Tibial nerve (tissue), 4 donors: ENCODE measurements at regions not wholly inside any gene's neighbourhood (a gene's known extent, or its start where the extent isn't known, plus 50 kb on each side); places are given as distances from the start of the nearest gene placed in this dataset.
"Not testable (repeated sequence)": the region's sequence is repeated elsewhere in the genome, so short reads cannot be mapped to it uniquely, and the experiment has no call there.

Source experiments
- DNase-seq, 2 donors: peaks; one replicate each; pipeline ENCODE4 v3.0.0-alpha.2; 2019; ENCODE audit warnings: low spot score in 2 of 2
- H3K27ac ChIP-seq, 4 donors: fragments of 200-600 bp; sonication (generic) in 3 of 4; one replicate each; pipeline ENCODE4 v1.5.1; 2017 to 2019; ENCODE audit warnings: mild to moderate bottlenecking in 1 of 4
- H3K27me3 ChIP-seq, 2 donors: fragments of 200-600 bp; sonication (generic) in 1 of 2; one replicate each; pipeline versions ENCODE4 v1.5.1 to v1.6.0; 2017 to 2019
- H3K36me3 ChIP-seq, 3 donors: fragments of 200-600 bp; sonication (generic); one replicate each; pipeline ENCODE4 v1.5.1; 2018 to 2019
- H3K4me1 ChIP-seq, 4 donors: fragments of 200-600 bp; sonication (generic) in 3 of 4; one replicate each; pipeline ENCODE4 v1.5.1; 2017 to 2019
- H3K4me3 ChIP-seq, 4 donors: fragments of 200-600 bp; sonication (generic) in 3 of 4; one replicate each; pipeline ENCODE4 v1.5.1; 2017 to 2019; ENCODE audit warnings: mild to moderate bottlenecking in 1 of 4, moderate library complexity in 1 of 4
- H3K9me3 ChIP-seq, 4 donors: fragments of 200-600 bp; sonication (generic) in 3 of 4; one replicate each; pipeline ENCODE4 v1.5.1; 2017 to 2019
- CTCF ChIP-seq, 5 experiments: fragments of 200-600 bp in 3 of 5; fragments of 450-650 bp in 2 of 5; sonication (generic) in 3 of 5; IDR thresholded peaks; one replicate each; pipeline ENCODE4 v1.5.1; 2016 to 2019; ENCODE audit warnings: antibody characterized with exemption in 5 of 5, mild to moderate bottlenecking in 3 of 5, moderate library complexity in 2 of 5
- EP300 ChIP-seq, 2 donors: sonication (generic); formaldehyde crosslinking; IDR thresholded peaks; one replicate each; pipeline ENCODE4 v1.6.1; 2017; ENCODE audit warnings: antibody characterized with exemption in 2 of 2, mild to moderate bottlenecking in 1 of 2
- POLR2A ChIP-seq, 2 donors: fragments of 450-650 bp; IDR thresholded peaks; one replicate each; pipeline ENCODE4 v1.6.1; 2017; ENCODE audit warnings: antibody characterized with exemption in 2 of 2, mild to moderate bottlenecking in 2 of 2, moderate library complexity in 2 of 2
- WGBS, 2 donors: methylation state at CpG; one replicate each; pipeline ENCODE4 v1.1.5; 2018; 5-methylcytosine and 5-hydroxymethylcytosine counted together

GRCh38 chr2:132272713-132273112 lies 111.0 kb upstream of the ANKRD30BL start:
- H3K9me3 ChIP-seq, result no peaks in the 10 kb centered on the region
- H3K27me3 ChIP-seq, result peaks cover 0 to 12% of the 10 kb centered on the region in 2 donors
- H3K36me3 ChIP-seq, result no peaks in the 10 kb centered on the region
- H3K27ac ChIP-seq, result no peak overlapping the region
- H3K4me3 ChIP-seq, result no peak overlapping the region
- TF ChIP-seq EP300 (IDR thresholded peaks at IDR 0.05), result no peak
- TF ChIP-seq CTCF (IDR thresholded peaks at IDR 0.05), result no peak
- no peak for TF ChIP-seq POLR2A (IDR thresholded peaks at IDR 0.05)
- 89 to 91% methylated on average over 14 of the region's 14 CpGs for WGBS, 2 donors
- DNase-seq, result no peak
- peaks cover 0 to 9% (median 0%) of the 10 kb centered on the region in 4 donors for H3K4me1 ChIP-seq

GRCh38 chr2:132273585-132273984 lies 111.8 kb upstream of the ANKRD30BL start:
- WGBS, 2 donors, result 96 to 97% methylated on average over 23 of the region's 23 CpGs

GRCh38 chr2:132274000-132274399 lies 112.2 kb upstream of the ANKRD30BL start:
- TF ChIP-seq POLR2A (IDR thresholded peaks at IDR 0.05) (no peak), EP300 (IDR thresholded peaks at IDR 0.05) (no peak), CTCF (IDR thresholded peaks at IDR 0.05) (no peak)
- 88 to 92% methylated on average over 10 of the region's 10 CpGs for WGBS, 2 donors
- no peaks in the 10 kb centered on the region for H3K36me3 ChIP-seq
- no peak overlapping the region for H3K27ac ChIP-seq
- H3K4me1 ChIP-seq, result no peaks in the 10 kb centered on the region
- H3K9me3 ChIP-seq, result peaks cover 0 to 9% (median 0%) of the 10 kb centered on the region in 4 donors
- no peak overlapping the region for H3K4me3 ChIP-seq
- DNase-seq, result no peak
- peaks cover 0 to 3% of the 10 kb centered on the region in 2 donors for H3K27me3 ChIP-seq

More at GRCh38 chr2:132273585-132273984, 111.8 kb upstream of the ANKRD30BL start:
- not testable (repeated sequence) for H3K9me3 ChIP-seq, H3K27me3 ChIP-seq, H3K4me3 ChIP-seq, H3K4me1 ChIP-seq, H3K27ac ChIP-seq, H3K36me3 ChIP-seq, DNase-seq

- H3K4me1 ChIP-seq, result no peaks in the 10 kb centered on the region
- TF ChIP-seq CTCF (IDR thresholded peaks at IDR 0.05) (no peak), EP300 (IDR thresholded peaks at IDR 0.05) (no peak), POLR2A (IDR thresholded peaks at IDR 0.05) (no peak)
- no peak overlapping the region for H3K4me3 ChIP-seq
- WGBS, 2 donors, result 90 to 92% methylated on average over 16 of the region's 17 CpGs
- no peaks in the 10 kb centered on the region for H3K27me3 ChIP-seq
- H3K9me3 ChIP-seq, result peaks cover 0 to 19% (median 0%) of the 10 kb centered on the region in 4 donors
- no peaks in the 10 kb centered on the region for H3K36me3 ChIP-seq
- no peak overlapping the region for H3K27ac ChIP-seq
- no peak for DNase-seq
Observed at GRCh38 chr2:132275396-132275795, 113.6 kb upstream of the ANKRD30BL start.

- Histone ChIP-seq H3K36me3 (no peaks in the 10 kb centered on the region), H3K9me3 (peaks cover 0 to 19% (median 0%) of the 10 kb centered on the region in 4 donors), H3K27ac (no peak overlapping the region), H3K4me1 (no peaks in the 10 kb centered on the region), H3K27me3 (no peaks in the 10 kb centered on the region), H3K4me3 (no peak overlapping the region)
- 86 to 87% methylated on average over 10 of the region's 10 CpGs for WGBS, 2 donors
- DNase-seq, result no peak
- TF ChIP-seq EP300 (IDR thresholded peaks at IDR 0.05) (no peak), CTCF (IDR thresholded peaks at IDR 0.05) (no peak), POLR2A (IDR thresholded peaks at IDR 0.05) (no peak)
Observed at GRCh38 chr2:132276571-132276981, 114.8 kb upstream of the ANKRD30BL start.

- H3K4me1 ChIP-seq, result no peaks in the 10 kb centered on the region
- no peaks in the 10 kb centered on the region for H3K36me3 ChIP-seq
- no peak for TF ChIP-seq EP300 (IDR thresholded peaks at IDR 0.05)
- TF ChIP-seq POLR2A (IDR thresholded peaks at IDR 0.05), result no peak
- TF ChIP-seq CTCF (IDR thresholded peaks at IDR 0.05), result no peak
- DNase-seq, result no peak
- peaks cover 0 to 19% (median 0%) of the 10 kb centered on the region in 4 donors for H3K9me3 ChIP-seq
- WGBS, 2 donors, result 84 to 89% methylated on average over 17 to 22 of the region's 23 CpGs
- no peak overlapping the region for H3K4me3 ChIP-seq
- no peak overlapping the region for H3K27ac ChIP-seq
- no peaks in the 10 kb centered on the region for H3K27me3 ChIP-seq
Observed at GRCh38 chr2:132278267-132278666, 116.5 kb upstream of the ANKRD30BL start.
